ENCODE measurements at regions not wholly inside any gene's neighbourhood (a gene's known extent, or its start where the extent isn't known, plus 50 kb on each side); places are given as distances from the start of the nearest gene placed in this dataset.

DNA sequence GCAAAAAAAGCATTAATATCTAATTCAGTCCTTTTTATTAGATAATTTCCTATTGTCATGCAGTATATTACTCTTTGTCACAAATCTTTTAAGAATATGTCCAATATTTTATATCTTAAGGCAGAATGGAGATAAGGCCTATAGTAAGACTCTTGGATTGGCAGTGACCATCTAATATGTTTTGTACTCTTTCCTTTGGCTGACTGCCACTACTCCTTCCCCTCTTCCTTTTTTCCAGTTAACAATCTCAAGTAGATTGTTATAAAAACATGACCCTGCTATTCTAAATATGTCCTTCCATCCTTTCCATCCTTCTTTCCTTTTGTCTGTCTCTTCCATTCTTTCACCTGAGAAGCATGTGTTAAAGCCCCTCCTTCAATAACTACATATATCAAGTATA lies 92.8 kb upstream of the TMEM168 start:
- no peak for DNase-seq (ENCODE audit: low read depth)

- no peak for DNase-seq (ENCODE audit: low read depth)
Measured at GRCh38 chr7:112882511-112882910, 92.3 kb upstream of the TMEM168 start.

DNA sequence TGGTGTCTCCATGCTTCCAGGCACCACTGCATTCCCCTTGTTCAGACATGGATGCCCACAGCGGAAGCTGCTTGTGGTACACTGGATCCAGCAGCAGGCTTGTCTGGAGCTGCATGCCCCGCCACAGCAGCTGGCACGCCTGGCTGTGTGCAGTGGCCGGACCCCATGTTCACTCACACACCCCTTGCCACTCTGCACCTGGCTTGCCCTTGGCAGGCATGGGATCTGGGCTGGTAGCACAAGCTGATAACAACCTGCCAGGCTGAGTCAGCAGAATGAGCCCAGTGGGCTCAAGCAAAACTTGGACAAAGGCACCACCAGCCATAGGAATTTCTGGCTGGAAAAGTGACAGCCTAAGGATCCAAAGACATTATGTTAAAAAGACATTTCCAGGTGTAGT lies 91.8 kb upstream of the TMEM168 start:
- DNase-seq (ENCODE audit: low read depth): no peak

GRCh38 chr7:112880818-112881418 lies 90.7 kb upstream of the TMEM168 start:
- DNase-seq (ENCODE audit: low read depth): no peak

GRCh38 chr7:112877691-112878460 lies 87.7 kb upstream of the TMEM168 start:
- DNase-seq (ENCODE audit: low read depth): no peak

GRCh38 chr7:112876877-112877276 lies 86.7 kb upstream of the TMEM168 start:
- DNase-seq (ENCODE audit: low read depth): no peak

DNA sequence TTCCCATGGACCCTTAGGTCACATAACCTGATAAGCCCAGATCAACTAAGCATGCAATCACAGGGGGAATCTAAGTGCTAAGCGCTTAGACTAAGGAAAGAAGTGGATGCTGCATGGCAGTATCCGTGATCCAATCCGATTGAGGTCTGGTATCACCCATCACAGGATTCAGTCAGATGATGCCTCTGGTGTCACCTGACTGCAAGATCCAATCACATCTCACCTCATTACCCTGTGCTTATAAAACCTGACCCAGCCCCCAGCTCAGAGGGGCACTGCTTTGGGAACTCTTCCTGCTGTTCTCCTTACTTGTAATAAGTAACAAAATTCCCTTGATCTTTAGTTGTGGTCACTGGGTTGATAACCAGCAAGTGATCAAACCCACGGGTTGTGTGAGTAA lies 84.7 kb upstream of the TMEM168 start:
- DNase-seq (ENCODE audit: low read depth): no peak

DNA sequence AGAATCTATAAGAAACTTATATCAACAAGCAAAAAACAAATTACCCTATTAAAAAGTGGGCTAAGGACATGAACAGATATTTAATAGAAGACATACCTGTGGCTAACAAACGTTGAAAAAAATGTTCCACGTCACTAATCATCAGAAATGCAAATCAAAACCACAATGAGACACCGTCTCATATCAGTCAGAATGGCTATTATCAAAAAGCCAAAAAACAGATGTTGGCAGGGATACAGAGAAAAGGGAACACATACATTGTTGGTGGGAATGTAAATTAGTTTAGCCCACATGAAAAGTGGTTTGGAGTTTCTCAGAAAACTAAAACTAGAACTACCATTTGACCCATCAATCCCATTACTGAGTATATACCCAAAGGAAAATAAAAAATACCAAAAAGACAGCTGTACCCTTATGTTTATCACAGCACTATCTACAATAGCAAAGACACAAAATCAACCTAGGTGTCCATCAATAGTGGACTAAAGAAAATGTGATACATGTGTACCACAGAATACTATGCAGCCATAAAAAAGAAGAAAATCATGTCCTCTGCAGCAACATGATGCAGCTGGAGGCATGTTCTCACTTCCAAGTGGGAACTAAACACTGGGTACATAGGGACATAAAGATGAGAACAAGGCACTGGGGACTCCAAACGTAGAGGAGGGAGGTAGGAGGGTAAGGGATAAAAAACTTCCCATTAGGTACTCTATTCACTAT lies 83.8 kb upstream of the TMEM168 start:
- DNase-seq (ENCODE audit: low read depth): no peak

DNA sequence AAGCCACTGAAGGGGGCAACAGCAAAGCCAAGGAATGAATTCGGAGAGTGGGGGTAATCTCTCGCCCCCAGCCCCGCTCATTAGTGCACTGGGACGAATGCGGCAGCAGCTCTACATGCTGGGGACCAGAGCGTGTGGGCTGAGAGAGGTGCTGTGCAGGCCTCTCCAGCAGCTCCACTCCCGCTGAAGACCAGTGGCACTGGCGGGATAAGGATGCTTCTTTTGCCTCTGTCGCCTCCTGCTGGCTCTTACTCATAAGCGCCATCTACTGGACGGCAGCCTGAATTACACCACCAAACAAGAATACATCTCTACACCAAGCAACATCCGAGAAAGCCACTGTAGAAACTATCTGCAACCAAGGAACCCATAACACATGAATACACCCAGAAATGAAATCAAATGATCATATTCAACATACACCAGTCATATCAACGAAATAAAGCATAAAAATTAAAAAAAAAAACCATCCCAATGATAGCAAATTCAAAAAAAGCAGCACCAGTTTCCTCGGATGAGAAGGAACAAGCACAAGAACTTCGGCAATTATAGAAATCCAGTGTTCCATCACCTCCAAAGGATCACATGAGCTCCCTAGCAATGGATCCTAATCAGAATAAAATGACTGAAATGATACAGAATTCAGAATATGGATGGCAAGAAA lies 79.0 kb upstream of the TMEM168 start:
- peak; percentile 5 for DNase-seq (ENCODE audit: low read depth)

DNA sequence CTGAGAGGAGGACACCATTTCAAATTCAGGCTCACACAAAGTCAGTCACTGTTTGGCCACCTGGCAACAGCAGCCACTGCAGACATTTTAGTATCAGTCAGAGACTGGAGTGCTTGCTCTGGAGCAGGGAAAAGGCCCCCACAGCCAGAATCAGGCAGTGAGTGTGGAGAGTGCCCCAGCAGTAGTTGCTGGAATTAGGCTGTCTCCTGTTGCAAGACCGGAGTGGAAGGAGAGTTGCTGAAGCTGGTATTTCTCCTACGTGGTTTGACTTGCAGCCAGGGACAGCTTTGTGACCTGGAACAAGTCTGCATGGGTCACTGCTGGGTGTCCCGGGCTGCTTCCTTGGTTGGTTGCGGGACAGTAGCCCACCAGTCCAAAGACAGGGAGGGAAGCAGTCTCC lies 78.4 kb upstream of the TMEM168 start:
- DNase-seq (ENCODE audit: low read depth): no peak

DNA sequence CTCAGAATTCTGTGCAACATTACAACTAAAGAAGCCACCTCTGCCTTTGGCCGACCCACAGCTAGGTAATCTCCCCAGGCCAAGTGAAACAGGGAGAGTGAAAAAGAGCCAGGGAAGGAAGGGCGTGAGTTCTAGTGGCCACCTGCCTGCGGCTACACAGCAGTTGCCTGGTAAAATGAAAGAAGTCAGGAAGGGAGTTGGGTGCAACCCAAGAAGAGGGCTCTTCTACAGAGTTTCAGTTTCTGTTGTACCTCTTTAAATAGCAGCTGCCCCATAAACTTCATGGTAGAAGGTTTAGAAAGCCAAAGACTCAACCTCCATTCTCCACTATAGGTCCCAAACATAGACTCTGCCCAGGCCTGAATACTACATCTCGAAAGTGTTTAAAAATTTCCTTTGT lies 76.2 kb upstream of the TMEM168 start:
- no peak for DNase-seq (ENCODE audit: low read depth)

GRCh38 chr7:112864380-112864779 lies 74.2 kb upstream of the TMEM168 start:
- DNase-seq (ENCODE audit: low read depth): no peak

GRCh38 chr7:112858838-112859237 lies 68.6 kb upstream of the TMEM168 start:
- DNase-seq (ENCODE audit: low read depth): no peak

GRCh38 chr7:112855227-112855626 lies 65.0 kb upstream of the TMEM168 start:
- no peak for DNase-seq (ENCODE audit: low read depth)

GRCh38 chr7:112854169-112854568 lies 64.0 kb upstream of the TMEM168 start:
- DNase-seq (ENCODE audit: low read depth): no peak

DNA sequence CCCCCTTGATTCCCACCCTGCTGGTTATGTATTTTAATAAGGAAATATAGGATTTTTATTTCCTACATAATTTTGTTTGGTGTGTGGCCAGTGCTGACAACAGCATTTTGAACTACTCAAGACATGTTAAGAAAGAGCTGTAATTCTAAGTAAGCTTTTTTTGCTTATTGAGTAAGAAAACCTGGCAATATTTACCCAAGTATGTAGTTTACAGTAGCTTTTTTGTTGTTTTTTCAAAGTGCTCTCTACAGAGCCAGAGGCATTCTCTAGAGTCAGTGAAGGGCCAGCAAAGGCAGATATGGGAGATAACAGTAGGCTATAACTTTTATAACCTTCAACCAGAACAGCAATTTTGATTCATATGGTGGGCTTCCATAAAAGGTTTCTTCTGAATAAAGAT lies 63.2 kb upstream of the TMEM168 start:
- DNase-seq (ENCODE audit: low read depth): no peak

DNA sequence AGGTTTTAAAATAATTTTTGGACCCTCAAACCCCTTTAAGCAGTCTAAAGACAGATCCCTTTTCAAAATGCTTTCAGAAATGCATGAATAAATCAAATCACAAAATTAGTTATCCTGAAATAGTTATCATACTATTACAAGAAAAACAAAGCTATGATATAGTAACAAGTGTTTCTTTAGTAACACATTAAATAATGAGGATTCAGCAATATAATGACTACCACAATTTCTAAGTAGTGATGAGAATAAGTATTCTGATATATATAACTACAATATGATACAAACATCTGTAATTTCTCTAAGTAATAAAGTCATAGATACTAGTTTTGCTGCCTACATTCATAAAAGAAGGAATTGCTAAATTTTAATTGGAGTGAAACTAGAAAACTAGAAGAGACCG lies 53.0 kb upstream of the TMEM168 start:
- no peak for DNase-seq (ENCODE audit: low read depth)
